ENCODE measurements at regions not wholly inside any gene's neighbourhood (a gene's known extent, or its start where the extent isn't known, plus 50 kb on each side); places are given as distances from the start of the nearest gene placed in this dataset.

DNA sequence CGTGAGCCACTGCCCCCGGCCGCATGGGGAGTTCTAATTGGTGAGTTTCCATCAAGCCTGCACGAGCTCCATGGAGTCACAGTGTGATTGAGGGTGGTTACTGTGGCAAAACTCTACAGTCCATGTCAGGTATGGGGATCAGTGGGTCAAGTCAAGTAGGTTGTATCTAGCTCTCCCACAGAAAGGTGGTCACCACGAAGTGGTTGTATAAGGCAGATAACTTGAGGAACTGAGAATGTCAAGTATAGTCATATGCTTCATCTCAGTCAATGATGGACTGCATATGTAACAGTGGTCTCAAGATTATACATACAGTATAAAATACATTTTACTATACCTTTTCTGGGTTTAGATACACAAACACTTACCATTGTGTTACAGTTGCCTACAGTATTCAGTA is 348.6 kb upstream of the ZP4 start:
- Histone ChIP-seq H3K79me2 (ENCODE audit: control insufficient read depth, insufficient read depth, low read length) (no peaks in the 10 kb centered on the region), H3K4me3 (no peak overlapping the region), H3K4me1 (replicated peaks in 1 of 2; ENCODE audit: control insufficient read depth in 2 of 2, insufficient read depth in 2 of 2, low read length in 2 of 2) (no peaks in the 10 kb centered on the region), H3K27me3 (ENCODE audit: control insufficient read depth in 2 of 2, insufficient read depth in 2 of 2, low read length in 2 of 2) (no peaks in the 10 kb centered on the region), H2AFZ (ENCODE audit: low read depth, low read length) (no peak overlapping the region), H4K20me1 (replicated peaks; ENCODE audit: control insufficient read depth, insufficient read depth, low read length) (no peaks in the 10 kb centered on the region), H3K27ac (ENCODE audit: extremely low read depth, low read depth, low read length) (no peak overlapping the region), H3K9me3 (replicated peaks; ENCODE audit: control insufficient read depth, insufficient read depth, low read depth, low read length) (no peaks in the 10 kb centered on the region), H3K9ac (ENCODE audit: insufficient read depth in 1 of 2, low read depth in 2 of 2, low read length in 2 of 2) (no peak overlapping the region), H3K36me3 (ENCODE audit: control insufficient read depth, insufficient read depth, low read length) (no peaks in the 10 kb centered on the region), H3K4me2 (ENCODE audit: insufficient read depth, low read length) (no peak overlapping the region), H3K9me1 (ENCODE audit: control insufficient read depth, insufficient read depth, low read length) (no peaks in the 10 kb centered on the region)
- FAIRE-seq = no peak
- DNase-seq (ENCODE audit: extremely low read depth in 1 of 4, low spot score in 3 of 4) = no peak
- POLR2A ChIA-PET = no interaction called here
- WGBS (ENCODE audit: insufficient coverage, low coverage, missing lambda C conversion rate) = 0% methylated on average over 5 of the region's 5 CpGs
- ATAC-seq = no peak
- in situ Hi-C loops (cut with MboI) = no loop called here
- no TSS peak for BruUV-seq (replicated peaks)
- intact Hi-C loops (cut with micrococcal nuclease) = loop anchor here (2.0 kb wide), 1 partner anchor 1659 kb away; no protein-coding TSS in a partner anchor
- CTCF ChIA-PET (ENCODE audit: low intra/inter-chr PET ratio) = no interaction called here
- TF ChIP-seq CBFB (CRISPR knock-in tag; IDR thresholded peaks at IDR 0.05) = no peak

DNA sequence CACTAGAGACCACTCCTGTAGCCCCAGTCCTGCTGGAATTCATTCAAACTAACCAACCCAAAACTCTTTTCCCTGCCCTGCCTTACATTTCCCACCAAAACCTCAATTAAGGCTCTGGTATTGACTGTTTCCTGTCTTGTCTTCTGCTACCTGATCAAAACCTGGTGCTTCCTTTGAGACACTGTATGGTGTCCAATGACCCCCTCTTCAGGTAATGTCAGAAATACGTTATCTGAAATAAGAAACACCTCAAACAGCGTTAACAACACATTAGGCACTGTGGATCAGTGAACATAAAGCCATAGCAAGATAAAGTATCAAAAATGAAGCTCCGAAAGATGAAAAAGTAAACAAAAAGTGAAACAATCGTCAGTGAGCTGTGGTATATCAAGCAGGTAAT is 343.2 kb upstream of the ZP4 start:
- Histone ChIP-seq H3K9me3 (replicated peaks; ENCODE audit: control insufficient read depth, insufficient read depth, low read depth, low read length) (no peaks in the 10 kb centered on the region), H3K9ac (ENCODE audit: insufficient read depth in 1 of 2, low read depth in 2 of 2, low read length in 2 of 2) (no peak overlapping the region), H3K4me1 (replicated peaks in 1 of 2; ENCODE audit: control insufficient read depth in 2 of 2, insufficient read depth in 2 of 2, low read length in 2 of 2) (no peaks in the 10 kb centered on the region), H3K4me3 (no peak overlapping the region), H2AFZ (ENCODE audit: low read depth, low read length) (no peak overlapping the region), H4K20me1 (replicated peaks; ENCODE audit: control insufficient read depth, insufficient read depth, low read length) (no peaks in the 10 kb centered on the region), H3K27ac (ENCODE audit: extremely low read depth, low read depth, low read length) (no peak overlapping the region), H3K27me3 (ENCODE audit: control insufficient read depth in 2 of 2, insufficient read depth in 2 of 2, low read length in 2 of 2) (no peaks in the 10 kb centered on the region), H3K36me3 (ENCODE audit: control insufficient read depth, insufficient read depth, low read length) (no peaks in the 10 kb centered on the region), H3K9me1 (ENCODE audit: control insufficient read depth, insufficient read depth, low read length) (no peaks in the 10 kb centered on the region), H3K4me2 (ENCODE audit: insufficient read depth, low read length) (no peak overlapping the region), H3K79me2 (ENCODE audit: control insufficient read depth, insufficient read depth, low read length) (no peaks in the 10 kb centered on the region)
- ATAC-seq (no peak), FAIRE-seq (no peak), DNase-seq (ENCODE audit: extremely low read depth in 1 of 4, low spot score in 3 of 4) (no peak)
- WGBS (ENCODE audit: insufficient coverage, low coverage, missing lambda C conversion rate) = 0% methylated on average over 4 of the region's 4 CpGs
- CTCF ChIA-PET (ENCODE audit: low intra/inter-chr PET ratio) = no interaction called here
- in situ Hi-C loops (cut with MboI) (no loop called here), intact Hi-C loops (cut with micrococcal nuclease) (no loop called here)
- BruUV-seq (replicated peaks) = no TSS peak
- POLR2A ChIA-PET = interaction anchor here (0.6 kb wide), 1 partner anchor 1020 kb away, joined by 4 read pairs; no protein-coding TSS in a partner anchor
- TF ChIP-seq ARHGAP35 (IDR thresholded peaks at IDR 0.05; ENCODE audit: partially characterized antibody) (no peak), PTRF (tag; IDR thresholded peaks at IDR 0.05) (no peak), PHF20 (IDR thresholded peaks at IDR 0.05; ENCODE audit: partially characterized antibody) (no peak), GATA2 (CRISPR knock-in tag; IDR thresholded peaks at IDR 0.05) (no peak), XRCC5 (IDR thresholded peaks at IDR 0.05; ENCODE audit: low read depth, low read length) (no peak)
- TF ChIP-seq, protein P1, sequence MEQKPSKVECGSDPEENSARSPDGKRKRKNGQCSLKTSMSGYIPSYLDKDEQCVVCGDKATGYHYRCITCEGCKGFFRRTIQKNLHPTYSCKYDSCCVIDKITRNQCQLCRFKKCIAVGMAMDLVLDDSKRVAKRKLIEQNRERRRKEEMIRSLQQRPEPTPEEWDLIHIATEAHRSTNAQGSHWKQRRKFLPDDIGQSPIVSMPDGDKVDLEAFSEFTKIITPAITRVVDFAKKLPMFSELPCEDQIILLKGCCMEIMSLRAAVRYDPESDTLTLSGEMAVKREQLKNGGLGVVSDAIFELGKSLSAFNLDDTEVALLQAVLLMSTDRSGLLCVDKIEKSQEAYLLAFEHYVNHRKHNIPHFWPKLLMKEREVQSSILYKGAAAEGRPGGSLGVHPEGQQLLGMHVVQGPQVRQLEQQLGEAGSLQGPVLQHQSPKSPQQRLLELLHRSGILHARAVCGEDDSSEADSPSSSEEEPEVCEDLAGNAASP (IDR thresholded peaks at IDR 0.05) = no peak
- TF ChIP-seq, protein P2, sequence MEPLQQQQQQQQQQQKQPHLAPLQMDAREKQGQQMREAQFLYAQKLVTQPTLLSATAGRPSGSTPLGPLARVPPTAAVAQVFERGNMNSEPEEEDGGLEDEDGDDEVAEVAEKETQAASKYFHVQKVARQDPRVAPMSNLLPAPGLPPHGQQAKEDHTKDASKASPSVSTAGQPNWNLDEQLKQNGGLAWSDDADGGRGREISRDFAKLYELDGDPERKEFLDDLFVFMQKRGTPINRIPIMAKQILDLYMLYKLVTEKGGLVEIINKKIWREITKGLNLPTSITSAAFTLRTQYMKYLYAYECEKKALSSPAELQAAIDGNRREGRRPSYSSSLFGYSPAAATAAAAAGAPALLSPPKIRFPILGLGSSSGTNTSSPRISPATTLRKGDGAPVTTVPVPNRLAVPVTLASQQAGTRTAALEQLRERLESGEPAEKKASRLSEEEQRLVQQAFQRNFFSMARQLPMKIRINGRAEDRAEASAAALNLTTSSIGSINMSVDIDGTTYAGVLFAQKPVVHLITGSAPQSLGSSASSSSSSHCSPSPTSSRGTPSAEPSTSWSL (CRISPR knock-in tag; IDR thresholded peaks at IDR 0.05; ENCODE audit: borderline replicate concordance) = no peak
- TF ChIP-seq, protein P3, sequence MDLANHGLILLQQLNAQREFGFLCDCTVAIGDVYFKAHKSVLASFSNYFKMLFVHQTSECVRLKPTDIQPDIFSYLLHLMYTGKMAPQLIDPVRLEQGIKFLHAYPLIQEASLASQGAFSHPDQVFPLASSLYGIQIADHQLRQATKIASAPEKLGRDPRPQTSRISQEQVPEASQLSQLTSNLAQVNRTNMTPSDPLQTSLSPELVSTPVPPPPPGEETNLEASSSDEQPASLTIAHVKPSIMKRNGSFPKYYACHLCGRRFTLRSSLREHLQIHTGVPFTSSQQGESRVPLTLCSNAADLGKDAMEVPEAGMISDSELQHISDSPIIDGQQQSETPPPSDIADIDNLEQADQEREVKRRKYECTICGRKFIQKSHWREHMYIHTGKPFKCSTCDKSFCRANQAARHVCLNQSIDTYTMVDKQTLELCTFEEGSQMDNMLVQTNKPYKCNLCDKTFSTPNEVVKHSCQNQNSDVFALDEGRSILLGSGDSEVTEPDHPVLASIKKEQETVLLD (IDR thresholded peaks at IDR 0.05) = no peak
- TF ChIP-seq, protein P4, sequence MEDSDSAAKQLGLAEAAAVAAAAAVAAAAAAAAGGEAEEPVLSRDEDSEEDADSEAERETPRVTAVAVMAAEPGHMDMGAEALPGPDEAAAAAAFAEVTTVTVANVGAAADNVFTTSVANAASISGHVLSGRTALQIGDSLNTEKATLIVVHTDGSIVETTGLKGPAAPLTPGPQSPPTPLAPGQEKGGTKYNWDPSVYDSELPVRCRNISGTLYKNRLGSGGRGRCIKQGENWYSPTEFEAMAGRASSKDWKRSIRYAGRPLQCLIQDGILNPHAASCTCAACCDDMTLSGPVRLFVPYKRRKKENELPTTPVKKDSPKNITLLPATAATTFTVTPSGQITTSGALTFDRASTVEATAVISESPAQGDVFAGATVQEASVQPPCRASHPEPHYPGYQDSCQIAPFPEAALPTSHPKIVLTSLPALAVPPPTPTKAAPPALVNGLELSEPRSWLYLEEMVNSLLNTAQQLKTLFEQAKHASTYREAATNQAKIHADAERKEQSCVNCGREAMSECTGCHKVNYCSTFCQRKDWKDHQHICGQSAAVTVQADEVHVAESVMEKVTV (CRISPR knock-in tag; IDR thresholded peaks at IDR 0.05) = no peak

Measured in K562 (cell line).